Renal cortical epithelial cell (primary cell): ENCODE measurements at regions not wholly inside any gene's neighbourhood (a gene's known extent, or its start where the extent isn't known, plus 50 kb on each side); places are given as distances from the start of the nearest gene placed in this dataset.
A peak's percentile ranks its signal among the peaks of the same experiment; 100 is the strongest.
"Not testable (repeated sequence)": the region's sequence is repeated elsewhere in the genome, so short reads cannot be mapped to it uniquely, and the experiment has no call there.

ENCODE experiments used
- DNase-seq: peaks from one replicate; pipeline ENCODE4 v3.0.0-alpha.2; 2011; ENCODE audit warnings: low read depth

DNA sequence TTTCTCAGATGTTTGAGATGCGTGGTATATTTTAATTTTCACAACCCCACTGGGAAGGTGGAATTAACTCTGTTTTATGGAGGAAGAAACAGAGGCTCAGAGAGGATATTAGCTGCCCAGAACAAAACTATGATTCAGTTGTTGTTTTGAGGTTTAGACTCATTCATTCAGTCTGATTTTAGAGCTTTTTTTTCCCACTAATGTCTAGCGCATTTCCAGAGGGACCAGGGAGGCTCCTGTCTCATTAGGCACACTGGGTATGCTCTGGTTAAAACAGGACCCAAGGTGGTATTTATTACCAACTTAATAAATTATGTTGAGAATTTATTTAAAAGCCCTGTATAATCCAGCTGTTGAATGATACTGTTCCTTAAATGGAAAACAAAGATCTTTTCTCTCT lies 272.0 kb upstream of the RGMA start:
- DNase-seq = no peak

DNA sequence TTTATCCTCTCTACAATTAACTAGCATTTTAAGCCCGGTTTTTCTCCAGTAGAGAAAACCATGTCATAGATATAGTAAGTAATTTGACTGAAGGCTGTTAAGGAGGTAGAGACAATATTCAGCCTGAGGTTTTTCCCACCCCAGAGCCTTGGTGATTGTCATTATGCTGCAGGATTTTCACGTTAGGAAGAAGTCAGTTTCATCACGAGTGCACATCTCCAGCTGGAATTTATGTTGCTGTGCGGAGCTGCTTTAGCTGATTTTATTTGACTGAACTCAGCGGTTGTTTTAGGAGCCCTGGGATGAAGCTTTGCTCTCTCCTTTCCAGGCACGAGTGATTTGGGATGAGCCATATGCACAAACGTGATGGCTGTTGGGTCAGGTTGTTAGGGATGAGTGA lies 271.3 kb upstream of the RGMA start:
- DNase-seq = no peak

DNA sequence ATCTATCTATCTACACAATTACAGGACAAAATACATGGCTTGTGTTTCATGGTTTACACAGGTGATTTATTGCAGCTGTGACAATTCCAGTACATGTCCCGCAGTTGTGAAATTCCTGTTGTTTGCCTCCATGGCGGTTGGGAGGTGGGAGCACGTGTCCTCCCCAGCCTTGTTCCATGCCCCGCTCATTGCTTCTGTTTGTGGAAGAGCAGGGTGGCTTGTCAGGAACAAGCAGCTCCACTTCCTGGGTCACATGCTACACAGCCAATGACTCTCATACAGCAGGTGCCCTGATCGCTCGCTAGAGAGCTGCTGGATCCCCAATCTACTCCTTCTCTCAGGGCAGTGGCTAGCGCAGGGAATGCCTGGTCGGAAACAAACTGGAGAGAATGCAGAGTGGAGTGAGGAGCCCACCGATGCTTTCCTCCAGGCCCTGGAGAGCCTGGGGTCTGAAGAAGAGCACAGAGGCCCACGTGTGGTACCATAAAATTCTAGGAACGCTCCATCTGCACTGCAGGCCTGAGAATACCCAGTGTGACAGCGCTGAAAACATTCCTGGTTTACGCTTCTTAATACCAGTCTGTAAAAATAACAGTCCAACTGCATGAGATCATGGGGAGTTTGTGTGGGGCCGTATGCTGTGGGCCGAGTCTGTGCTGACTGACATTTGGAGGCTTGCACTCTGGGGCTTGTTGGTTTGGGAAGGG lies 270.6 kb upstream of the RGMA start:
- DNase-seq = no peak

DNA sequence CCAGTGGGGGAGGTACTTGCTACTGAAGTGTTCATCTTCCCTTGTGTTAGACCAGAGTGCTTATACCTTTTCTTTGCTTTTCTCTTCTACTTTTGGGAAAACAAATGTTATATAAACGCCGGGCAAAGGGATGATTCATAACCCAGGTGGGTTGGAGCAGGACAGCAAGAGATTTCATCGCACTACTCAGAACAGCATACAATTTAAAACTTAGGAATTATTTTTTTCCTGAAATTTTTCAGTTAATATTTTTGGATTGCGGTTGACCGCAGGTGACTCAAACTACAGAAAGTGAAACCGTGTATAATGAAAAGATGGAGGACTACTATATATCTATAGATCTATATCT lies 270.0 kb upstream of the RGMA start:
- no peak for DNase-seq

DNA sequence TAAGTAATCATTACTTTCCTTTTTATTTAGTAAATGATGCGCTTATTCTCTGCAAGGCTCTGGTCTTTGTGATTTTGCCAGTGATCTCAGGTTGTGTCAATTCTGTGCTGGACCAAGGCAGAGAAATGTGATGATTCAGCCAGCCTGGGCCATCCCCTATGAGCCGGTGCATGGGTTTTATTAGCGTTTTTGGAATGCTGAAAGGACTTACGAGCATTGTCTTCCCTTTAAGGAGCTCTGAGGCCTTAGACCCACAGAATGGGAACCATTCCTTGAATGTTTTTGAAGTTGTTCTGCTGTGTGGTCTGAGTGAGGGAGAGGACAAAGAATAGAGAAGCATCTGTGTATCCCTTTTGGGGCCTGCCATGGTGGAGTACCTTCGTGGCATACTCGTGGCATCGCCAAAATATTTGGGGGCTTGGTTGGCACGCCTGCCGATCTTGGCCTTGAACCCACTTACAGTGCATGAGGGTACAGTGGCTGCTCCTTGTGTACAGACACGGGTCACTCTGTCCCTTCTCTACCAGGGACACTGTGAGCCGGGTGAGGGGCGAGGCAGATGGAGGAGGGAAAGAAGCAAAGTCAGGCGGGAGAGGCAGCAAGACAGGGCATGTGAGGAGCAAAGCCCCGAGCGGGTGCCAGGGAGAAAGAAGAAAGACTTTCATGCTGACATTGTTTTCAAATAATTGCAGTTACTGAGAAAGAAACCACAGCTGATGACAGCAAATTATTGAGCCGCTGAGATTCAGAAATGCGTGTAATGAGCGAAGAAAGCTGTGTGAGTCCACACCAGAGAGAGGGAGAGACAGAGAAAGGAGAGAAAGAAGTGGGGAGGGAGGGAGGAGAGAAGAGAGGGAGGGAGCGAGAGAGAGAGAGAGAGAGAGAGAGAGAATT lies 269.4 kb upstream of the RGMA start:
- DNase-seq = no peak

DNA sequence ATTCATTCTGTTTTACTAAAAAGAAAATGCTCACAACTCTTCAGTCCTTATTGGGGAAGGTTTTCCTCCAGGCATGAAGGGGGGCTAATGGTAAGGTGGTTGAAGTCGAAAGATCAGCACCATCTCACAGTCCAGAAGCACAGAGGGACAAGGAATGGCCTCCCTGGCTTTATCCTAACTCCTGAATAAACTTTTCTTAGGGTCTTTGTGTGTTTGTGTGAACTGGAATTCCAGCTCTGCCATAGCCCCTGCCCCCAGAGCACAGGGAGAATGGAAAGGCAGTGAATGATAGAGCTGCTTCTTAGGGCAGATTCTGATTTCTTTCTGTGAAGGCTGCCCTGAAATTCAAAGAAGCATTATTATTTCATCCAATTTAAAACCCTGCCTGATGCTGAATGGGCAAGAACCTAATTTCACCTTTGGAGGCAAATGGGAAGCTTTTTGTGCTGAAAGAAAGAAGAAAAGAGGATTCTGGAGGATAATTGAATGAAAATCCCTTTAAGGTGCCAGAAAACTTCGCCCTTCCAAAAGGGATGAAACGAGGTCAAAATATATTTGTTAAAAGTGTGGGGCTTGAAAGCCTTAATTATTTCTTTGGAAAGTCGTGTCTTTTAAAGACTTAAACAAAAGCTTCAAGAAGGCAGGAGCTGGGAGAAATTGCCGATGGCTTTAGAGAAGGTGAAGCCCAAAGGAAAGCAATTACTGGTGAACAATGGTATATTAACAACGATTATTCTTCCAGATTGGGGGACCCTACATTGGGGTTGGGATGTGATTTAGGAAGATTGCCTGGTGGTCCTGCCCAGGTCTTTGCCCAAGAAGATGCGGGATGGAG lies 259.9 kb upstream of the RGMA start:
- DNase-seq = no peak

DNA sequence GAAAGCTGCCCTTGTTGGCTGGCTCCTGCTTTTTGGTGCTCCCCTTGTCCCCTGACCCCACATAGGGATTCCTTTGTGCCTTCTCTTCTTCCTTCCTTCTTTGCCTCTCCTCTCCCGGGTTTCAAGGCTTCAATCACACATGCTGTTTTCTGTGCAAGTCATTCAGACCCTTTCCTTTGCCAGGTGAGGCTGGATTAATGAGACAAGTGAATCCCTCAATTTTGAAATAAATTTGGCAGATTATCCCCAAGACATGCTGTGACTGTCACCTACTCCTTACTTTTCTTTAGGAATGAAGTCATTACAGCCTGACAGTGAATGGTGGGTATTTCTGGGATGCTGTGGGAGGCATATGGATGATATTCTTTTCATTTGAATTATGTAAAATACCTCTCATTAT lies 259.0 kb upstream of the RGMA start:
- DNase-seq = no peak

DNA sequence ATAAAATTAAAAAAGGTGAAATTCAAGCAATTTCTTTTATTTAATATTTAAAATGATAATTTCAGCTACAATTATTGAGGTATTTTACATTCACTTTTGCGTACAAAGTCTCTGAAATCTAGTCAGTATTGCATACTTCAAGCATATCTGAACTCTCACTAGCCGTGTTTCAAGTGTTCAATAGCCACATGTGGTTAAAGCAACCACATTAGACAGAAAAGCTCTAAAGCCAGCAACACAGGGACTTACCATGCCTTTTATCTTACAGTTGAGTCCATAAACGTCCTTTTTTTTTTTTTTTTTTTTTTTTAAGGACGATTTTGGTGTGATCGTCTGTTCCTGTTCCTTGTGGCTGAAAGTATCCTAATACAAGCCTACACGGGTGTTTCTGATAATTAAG lies 257.0 kb upstream of the RGMA start:
- no peak for DNase-seq

DNA sequence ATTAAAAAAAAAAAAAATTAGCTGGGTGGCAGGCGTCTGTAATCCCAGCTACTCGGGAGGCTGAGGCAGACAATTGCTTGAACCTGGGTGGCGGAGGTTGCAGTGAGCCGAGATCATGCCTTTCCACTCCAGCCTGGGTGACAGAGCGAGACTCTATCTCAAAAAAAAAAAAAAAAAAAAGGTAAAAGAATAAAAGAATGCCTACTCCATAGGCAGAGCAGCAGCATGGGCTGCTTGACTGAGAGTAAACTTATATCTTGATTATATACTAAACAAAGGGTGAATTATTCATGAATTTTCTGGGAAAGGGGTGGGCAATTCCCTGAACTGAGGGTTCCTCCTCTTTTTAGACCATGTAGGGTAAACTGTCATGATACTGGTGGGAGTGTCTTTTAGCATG lies 254.4 kb upstream of the RGMA start:
- DNase-seq = not testable (repeated sequence)

DNA sequence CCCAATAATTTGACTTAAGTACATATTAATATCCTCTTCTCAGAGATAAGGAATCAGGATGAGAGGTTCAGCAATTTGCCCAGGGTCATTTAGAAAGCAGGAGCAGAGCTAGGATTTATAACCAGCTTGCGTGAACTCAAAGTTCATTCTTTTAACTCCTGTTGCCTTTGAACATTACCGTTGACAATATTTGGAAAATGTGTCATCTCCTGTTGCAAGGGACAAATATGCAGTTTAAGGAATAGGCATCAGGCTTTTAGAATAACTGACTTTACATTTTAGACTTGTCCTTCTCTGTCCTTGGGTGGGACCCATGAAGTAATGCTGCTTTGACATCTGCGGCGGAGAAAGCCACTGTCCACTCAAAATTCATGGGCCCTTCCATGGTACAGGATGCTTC lies 252.2 kb upstream of the RGMA start:
- DNase-seq = no peak

DNA sequence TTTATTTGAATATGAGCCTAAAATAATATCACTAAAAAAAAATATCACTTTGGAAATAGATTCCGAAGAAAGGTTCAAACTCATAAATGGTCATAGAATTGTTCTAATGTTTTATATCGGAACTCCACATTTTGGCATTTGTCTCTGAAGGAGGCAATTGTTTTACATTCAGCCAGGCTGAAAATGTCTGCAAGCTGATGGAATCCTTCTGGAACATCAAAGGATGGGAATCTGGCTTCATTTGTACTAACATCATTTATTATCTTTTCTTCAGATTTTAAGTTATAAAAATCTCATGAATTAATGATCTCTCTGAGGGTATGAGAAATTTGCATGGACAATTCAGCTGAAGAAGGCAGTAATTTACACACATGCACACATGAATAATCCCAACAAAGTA lies 251.4 kb upstream of the RGMA start:
- DNase-seq = no peak

DNA sequence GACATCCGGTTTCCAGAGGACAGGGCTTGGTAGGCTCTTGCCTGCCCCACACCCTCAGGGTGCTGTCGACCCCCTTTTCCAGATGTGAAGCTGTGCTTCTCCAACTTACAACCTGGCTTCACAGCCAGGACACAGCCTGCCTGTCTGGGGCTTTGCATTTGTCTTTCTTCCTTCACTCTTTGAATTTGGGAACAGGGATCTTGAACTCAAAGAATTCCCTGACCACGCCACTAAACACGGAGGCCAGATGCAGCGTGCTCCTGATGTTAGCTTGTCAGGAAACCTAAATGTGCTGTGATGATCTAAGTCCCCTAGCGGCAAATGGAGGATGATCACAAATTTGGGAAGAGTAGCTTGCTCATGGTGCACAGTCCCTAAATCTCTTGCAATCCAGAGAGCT lies 244.8 kb upstream of the RGMA start:
- no peak for DNase-seq

DNA sequence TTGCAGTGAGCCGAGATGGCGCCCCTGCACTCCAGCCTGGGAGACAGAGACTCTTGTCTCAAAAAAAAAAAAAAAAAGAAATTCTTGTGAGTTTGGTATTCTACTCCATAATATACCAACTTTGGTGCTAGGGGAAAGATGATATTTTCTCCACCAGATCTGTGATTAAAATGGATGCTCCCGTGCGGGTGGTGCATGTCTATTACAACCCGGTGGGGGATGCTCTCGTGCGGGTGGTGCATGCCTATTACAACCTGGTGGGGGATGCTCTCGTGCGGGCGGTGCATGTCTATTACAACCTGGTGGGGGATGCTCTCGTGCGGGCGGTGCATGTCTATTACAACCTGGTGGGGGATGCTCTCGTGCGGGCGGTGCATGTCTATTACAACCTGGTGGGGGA lies 244.1 kb upstream of the RGMA start:
- not testable (repeated sequence) for DNase-seq

DNA sequence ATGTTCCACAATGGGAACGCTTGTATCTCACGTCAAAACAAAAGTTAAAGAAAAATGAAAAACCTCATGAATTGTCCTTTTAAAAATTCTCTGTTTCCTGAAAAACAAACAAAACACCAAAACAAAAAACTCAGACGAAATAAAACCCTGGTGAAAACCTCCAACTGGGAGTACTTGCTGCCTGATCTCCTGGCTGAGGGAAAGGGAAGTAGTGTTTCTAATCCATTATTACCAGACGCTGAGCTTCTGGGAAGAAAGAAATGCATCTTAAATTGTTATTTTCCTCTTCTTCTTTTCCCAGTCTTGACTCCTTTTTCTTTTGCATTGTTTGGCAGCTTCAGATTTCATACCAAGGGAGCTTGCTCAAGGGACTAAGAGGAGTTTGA lies 243.2 kb upstream of the RGMA start:
- no peak for DNase-seq

DNA sequence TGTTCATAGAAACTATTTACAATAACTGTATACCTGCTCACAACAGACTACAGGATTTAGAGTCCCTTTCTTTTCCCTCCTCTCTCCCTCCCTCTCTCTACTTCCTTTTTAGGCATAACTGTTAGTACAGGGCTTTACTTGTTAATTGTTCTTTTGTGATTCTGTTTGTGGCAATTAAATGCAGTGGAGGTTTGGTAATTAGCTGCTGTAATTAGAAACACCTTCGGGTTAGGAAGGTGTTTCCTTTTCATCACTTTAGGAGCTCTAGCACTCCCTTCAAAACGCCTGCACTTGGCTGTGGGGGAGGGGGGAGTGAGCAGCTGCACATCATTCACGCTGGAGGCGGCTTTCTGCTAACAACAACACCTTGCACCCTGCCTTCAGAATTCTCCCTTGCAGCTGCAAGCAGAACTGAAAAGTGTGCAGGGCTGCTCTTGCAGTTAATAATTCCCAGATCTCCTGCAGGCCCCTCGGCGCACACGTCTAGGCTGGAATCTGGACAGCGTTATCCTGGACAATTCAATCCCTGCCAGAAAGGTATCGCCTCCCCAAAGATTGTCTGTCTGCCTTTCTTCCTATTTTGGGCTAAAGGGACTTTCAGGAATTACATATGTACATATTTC lies 242.6 kb upstream of the RGMA start:
- DNase-seq = peak; percentile 1

DNA sequence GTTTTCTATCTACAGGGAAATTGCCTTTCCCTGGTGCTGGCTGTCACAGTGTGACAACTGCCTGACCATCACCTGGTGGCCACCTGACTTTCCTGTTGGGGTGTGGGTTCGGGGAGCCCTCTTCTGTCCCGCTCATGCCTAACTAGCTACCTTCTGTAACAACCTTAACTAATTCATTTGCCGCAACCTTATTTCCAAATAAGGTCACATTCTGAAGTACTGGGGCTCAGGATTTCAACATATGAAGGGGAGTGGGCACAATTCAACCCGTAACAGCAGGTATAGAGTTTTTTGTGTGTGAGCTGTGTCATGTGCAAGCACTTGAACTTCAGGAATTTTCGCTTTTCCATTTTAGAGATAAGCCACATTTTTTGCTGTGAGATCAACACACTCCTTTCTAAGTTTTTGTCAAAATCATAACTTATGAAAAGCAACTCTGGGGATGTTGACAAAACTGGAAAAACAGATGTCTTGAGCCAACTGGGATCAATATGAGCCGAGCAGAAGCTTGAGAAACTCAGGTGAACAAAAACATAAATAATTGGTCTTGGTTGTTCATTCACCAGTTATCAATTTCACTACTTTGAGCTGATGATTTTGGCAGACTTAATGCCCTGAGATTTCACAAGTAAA lies 242.0 kb upstream of the RGMA start:
- DNase-seq = no peak

DNA sequence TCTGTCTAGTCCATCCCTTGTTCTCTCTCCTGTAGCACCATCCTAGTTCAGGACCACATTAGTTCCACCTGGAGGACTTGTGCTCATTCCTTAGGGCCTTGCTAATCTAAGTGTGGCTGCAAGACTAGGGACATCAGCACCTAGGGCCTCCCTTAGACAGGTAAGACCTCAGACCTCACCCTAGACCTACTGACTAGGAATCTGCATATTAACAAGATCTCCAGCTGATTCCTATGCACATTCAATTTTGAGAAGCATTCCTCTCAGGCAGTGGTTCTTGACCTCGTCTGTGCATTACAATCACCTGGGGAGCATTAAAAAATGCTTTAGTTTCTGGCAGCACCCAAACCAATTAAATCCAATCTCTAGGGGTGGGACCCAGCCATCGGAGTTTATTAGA lies 238.4 kb upstream of the RGMA start:
- no peak for DNase-seq

DNA sequence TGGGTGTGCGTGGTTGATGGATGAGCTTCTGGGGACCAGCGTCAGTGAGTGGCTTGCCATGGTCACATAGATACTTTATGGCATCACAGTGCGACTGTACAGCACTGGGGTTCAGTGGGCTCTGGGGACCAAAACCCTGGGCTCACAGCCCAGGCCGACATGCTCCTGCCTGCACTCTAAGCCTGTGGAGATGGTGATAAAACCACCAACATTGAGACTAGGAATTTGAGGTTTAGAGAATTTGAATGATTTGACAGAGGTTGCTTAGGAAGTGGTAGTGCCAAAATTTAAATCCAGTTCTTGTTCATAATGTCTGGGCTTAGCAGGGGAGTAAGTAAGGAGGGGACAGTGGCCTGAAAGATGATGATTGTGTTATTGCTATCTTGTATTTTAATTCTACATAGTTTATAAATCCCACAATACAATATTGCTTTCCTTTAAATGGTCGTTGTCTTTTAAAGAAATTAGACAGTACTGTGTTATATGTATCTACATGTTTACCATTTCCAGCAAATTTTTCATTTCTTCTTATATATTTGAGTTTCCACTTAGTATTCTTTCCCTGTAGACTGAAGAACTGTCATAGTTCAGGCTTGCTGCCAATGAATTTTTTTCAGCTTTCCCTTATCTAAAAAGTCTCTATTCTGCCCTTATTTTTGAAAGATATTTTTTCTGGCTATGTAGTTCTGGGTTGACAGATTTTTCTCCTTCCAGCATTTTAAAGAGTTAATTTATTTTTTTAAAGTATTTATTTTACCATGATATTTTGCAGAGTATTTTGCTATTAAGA lies 235.4 kb upstream of the RGMA start:
- DNase-seq = no peak

DNA sequence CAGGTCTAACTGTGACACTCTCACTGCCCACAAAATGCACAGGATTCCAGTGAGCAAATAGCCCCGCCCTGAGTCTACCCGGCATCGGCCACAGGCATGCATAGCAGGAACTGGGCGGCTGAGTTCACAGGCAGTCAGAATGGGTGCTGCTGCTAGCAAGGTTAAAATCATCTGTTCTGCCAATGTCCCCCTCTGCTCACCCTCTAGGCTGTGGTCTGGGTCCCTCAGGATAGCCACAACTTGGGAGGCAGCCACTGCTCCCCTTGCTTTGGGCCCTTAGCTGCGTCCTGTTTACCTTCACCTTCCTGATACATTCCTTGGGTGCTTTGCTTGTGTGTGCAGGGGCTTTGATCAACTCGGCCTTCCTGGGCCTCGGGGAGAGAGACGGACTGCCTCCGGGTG lies 232.9 kb upstream of the RGMA start:
- DNase-seq = peak; percentile 42

DNA sequence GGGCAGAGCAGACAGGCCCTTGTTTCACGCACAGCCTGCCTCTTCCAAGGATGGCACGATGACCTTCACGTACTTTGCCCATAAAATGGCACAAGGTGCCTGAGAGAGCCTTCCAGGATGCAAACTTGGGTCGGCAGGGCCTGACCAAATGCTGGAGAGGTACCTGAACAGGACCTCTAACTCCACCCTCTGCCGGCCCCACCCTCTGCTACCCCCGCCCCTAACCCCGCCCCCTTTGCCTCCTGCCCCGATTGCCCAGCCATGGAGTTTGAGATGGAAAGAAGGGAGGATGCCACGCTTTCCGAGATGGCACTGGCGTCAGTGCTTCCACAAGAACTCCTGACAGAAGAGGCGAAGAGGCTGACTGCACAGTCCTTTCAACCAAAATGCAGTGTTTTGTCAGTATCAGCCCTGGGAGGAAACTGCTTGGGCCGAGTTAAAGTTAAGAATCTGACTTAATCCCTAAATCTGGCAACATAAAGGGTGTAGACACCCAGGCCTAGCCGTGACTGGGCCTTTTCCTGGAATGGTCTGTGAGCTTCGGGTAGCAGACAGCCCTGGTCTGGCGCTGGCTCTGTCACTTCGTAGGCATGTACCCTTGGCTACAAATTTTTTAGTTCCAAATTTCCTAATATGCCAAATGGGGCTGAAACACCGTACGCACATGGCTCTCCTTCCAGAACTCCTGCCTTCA lies 230.3 kb upstream of the RGMA start:
- DNase-seq = no peak
